ENCODE measurements at regions not wholly inside any gene's neighbourhood (a gene's known extent, or its start where the extent isn't known, plus 50 kb on each side); places are given as distances from the start of the nearest gene placed in this dataset.

DNA sequence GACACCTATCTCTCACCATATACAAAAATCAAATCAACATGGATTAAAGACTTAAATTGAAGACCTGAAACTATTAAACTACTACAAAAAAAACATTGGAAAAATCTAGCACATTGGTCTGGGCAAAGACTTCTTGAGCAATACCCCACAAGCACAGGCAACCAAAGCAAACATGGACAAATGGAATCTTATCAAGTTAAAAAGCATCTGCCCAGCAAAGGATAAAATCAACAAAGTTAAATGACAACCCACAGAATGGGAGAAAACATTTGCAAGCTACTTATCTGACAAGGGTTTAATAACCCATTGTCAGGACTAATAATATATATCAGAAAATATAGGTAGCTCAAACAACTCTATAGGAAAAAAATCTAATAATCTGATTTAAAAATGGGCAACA is 415.6 kb downstream of the KLHL13 start:
- no peak overlapping the region for H3K27ac ChIP-seq (ENCODE audit: low read depth, low read length)
- no peaks in the 10 kb centered on the region for H3K27me3 ChIP-seq (ENCODE audit: control insufficient read depth in 1 of 2, insufficient read depth in 2 of 2, low read length in 2 of 2)

DNA sequence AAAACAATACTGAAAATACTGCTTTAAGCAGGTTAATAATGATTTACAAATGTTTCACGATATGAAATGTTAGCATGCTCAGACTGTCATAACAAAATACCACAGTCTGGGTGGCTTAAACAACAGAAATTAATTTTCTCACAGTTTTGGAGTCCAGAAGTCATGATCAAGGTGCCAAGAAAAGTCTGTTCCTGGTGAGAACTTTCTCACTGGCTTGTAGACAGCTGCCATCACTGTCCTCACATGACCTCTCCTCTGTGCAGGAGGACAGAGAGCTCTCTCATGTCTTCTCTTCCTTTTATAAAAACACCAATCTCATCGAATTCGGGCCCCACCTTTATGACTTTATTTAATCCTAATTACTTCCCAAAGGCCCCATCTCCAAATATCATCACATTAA is 426.7 kb downstream of the KLHL13 start:
- Histone ChIP-seq H3K4me3 (ENCODE audit: low read depth in 1 of 2, low read length in 2 of 2) (no peak overlapping the region), H3K9me3 (ENCODE audit: control insufficient read depth in 1 of 2, low read length in 2 of 2) (no peaks in the 10 kb centered on the region), H3K27me3 (ENCODE audit: control insufficient read depth in 1 of 2, insufficient read depth in 2 of 2, low read length in 2 of 2) (no peaks in the 10 kb centered on the region), H3K4me1 (ENCODE audit: control insufficient read depth in 1 of 2, insufficient read depth in 2 of 2, low read length in 2 of 2) (no peaks in the 10 kb centered on the region), H3K27ac (ENCODE audit: low read depth, low read length) (no peak overlapping the region), H3K9ac (ENCODE audit: low read depth in 1 of 2, low read length in 2 of 2) (no peak overlapping the region), H3K36me3 (ENCODE audit: control insufficient read depth in 1 of 2, insufficient read depth in 2 of 2, low read length in 2 of 2) (no peaks in the 10 kb centered on the region)

More for the DNA sequence above, 415.6 kb downstream of the KLHL13 start:
- Histone ChIP-seq H3K9ac (ENCODE audit: low read depth in 1 of 2, low read length in 2 of 2) (no peak overlapping the region), H3K4me1 (ENCODE audit: control insufficient read depth in 1 of 2, insufficient read depth in 2 of 2, low read length in 2 of 2) (no peaks in the 10 kb centered on the region), H3K4me3 (ENCODE audit: low read depth in 1 of 2, low read length in 2 of 2) (no peak overlapping the region), H3K36me3 (ENCODE audit: control insufficient read depth in 1 of 2, insufficient read depth in 2 of 2, low read length in 2 of 2) (no peaks in the 10 kb centered on the region), H3K9me3 (ENCODE audit: control insufficient read depth in 1 of 2, low read length in 2 of 2) (no peaks in the 10 kb centered on the region)

DNA sequence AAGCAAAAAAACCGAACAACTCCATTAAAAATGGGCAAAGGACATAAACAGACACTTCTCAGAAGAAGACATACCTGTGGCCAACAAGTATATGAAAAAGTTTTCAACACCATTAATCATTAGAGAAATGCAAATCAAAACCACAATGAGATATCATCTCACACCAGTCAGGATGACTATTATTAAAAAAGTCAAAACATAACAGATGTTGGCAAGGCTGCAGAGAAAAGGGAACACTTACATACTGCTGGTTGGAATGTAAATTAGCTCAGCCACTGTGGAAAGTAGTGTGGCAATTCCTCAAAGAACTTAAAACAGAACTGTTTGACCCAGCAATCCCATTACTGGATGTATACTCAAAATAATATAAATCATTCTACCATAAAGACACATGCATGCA is 436.3 kb downstream of the KLHL13 start:
- no peaks in the 10 kb centered on the region for H3K9me3 ChIP-seq (ENCODE audit: control insufficient read depth in 1 of 2, low read length in 2 of 2)
- no peak overlapping the region for H3K27ac ChIP-seq (ENCODE audit: low read depth, low read length)
- no peaks in the 10 kb centered on the region for H3K36me3 ChIP-seq (ENCODE audit: control insufficient read depth in 1 of 2, insufficient read depth in 2 of 2, low read length in 2 of 2)
- no peak overlapping the region for H3K9ac ChIP-seq (ENCODE audit: low read depth in 1 of 2, low read length in 2 of 2)
- H3K27me3 ChIP-seq (ENCODE audit: control insufficient read depth in 1 of 2, insufficient read depth in 2 of 2, low read length in 2 of 2) = no peaks in the 10 kb centered on the region
- H3K4me1 ChIP-seq (ENCODE audit: control insufficient read depth in 1 of 2, insufficient read depth in 2 of 2, low read length in 2 of 2) = no peaks in the 10 kb centered on the region
- H3K4me3 ChIP-seq (ENCODE audit: low read depth in 1 of 2, low read length in 2 of 2) = no peak overlapping the region

DNA sequence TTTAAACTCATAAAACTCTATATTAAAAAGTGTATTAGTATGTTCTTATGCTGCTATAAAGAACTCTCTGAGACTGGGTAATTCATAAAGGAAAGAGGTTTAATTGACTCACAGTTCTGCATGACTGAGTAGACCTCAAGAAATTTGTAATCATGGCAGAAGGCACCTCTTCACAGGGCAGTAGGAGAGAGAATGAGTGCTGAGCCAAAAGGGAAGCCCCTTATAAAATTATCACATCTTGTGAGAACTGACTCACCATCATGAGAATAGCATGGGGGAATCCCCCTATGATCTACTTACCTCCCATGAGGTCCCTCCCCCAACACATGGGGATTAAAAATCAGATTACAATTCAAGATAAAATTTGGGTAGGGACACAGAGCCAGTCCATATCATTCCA is 463.2 kb downstream of the KLHL13 start:
- Histone ChIP-seq H3K4me3 (ENCODE audit: low read depth in 1 of 2, low read length in 2 of 2) (no peak overlapping the region), H3K27me3 (ENCODE audit: control insufficient read depth in 1 of 2, insufficient read depth in 2 of 2, low read length in 2 of 2) (no peaks in the 10 kb centered on the region), H3K9me3 (ENCODE audit: control insufficient read depth in 1 of 2, low read length in 2 of 2) (no peaks in the 10 kb centered on the region), H3K27ac (ENCODE audit: low read depth, low read length) (no peak overlapping the region), H3K9ac (ENCODE audit: low read depth in 1 of 2, low read length in 2 of 2) (no peak overlapping the region), H3K4me1 (ENCODE audit: control insufficient read depth in 1 of 2, insufficient read depth in 2 of 2, low read length in 2 of 2) (no peaks in the 10 kb centered on the region), H3K36me3 (ENCODE audit: control insufficient read depth in 1 of 2, insufficient read depth in 2 of 2, low read length in 2 of 2) (no peaks in the 10 kb centered on the region)

DNA sequence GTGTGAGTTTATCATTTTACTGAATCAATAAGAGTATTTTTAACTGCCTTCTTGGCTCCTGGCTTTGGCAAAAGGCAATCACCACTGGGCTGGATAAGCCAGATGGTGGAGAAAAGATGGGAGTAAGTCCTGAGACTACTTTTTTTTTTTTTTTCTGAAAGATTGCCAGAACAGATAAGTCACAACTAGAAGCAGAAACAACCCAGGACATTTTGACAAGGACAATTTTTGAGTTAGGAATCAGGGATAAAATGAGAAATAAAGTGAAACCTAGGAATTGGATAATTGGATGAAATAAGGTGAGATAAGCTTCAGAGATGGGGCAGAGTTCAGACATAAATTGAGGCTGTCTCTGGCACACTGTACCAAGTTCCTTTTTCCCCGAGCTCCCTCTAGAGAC is 471.0 kb downstream of the KLHL13 start:
- Histone ChIP-seq H3K36me3 (ENCODE audit: control insufficient read depth in 1 of 2, insufficient read depth in 2 of 2, low read length in 2 of 2) (no peaks in the 10 kb centered on the region), H3K9me3 (ENCODE audit: control insufficient read depth in 1 of 2, low read length in 2 of 2) (no peaks in the 10 kb centered on the region), H3K4me3 (ENCODE audit: low read depth in 1 of 2, low read length in 2 of 2) (no peak overlapping the region), H3K27me3 (ENCODE audit: control insufficient read depth in 1 of 2, insufficient read depth in 2 of 2, low read length in 2 of 2) (no peaks in the 10 kb centered on the region), H3K9ac (ENCODE audit: low read depth in 1 of 2, low read length in 2 of 2) (no peak overlapping the region), H3K27ac (ENCODE audit: low read depth, low read length) (no peak overlapping the region), H3K4me1 (ENCODE audit: control insufficient read depth in 1 of 2, insufficient read depth in 2 of 2, low read length in 2 of 2) (no peaks in the 10 kb centered on the region)

DNA sequence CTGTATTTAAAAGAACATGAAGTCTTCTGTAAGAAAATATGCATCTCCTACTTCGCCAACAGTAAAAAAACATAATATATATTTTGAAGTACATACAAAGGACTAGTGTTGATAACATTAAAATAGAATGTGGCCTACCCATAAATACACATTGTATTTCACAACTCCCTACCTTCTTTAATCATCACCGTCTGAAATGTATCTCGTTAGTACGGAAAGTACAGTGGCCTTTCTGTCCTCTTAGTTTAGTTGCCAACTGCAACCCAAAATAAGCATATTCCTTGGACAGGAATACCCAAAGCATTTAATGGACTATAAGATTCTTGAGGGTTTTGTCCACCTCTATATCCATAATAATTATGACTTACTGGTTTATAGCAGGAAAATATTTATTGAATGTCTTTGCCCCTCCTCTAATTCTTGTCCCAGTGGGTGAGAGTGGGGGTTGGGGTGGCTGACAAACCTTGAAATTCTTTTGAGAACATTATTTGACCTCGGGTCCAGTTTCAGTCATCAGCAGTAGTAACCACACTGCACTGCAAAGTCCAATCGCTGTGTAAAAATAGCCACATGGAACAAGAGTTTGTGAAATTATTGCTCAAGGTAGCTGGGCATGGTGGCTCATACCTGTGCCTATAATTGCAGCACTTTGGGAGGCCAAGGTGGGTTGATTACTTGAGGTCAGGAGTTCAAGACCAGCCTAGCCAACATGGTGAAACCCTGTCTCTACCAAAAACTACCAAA is 474.5 kb downstream of the KLHL13 start:
- no peaks in the 10 kb centered on the region for H3K9me3 ChIP-seq (ENCODE audit: control insufficient read depth in 1 of 2, low read length in 2 of 2)
- H3K4me3 ChIP-seq (ENCODE audit: low read depth in 1 of 2, low read length in 2 of 2) = no peak overlapping the region
- no peaks in the 10 kb centered on the region for H3K4me1 ChIP-seq (ENCODE audit: control insufficient read depth in 1 of 2, insufficient read depth in 2 of 2, low read length in 2 of 2)
- no peaks in the 10 kb centered on the region for H3K36me3 ChIP-seq (ENCODE audit: control insufficient read depth in 1 of 2, insufficient read depth in 2 of 2, low read length in 2 of 2)
- no peak overlapping the region for H3K27ac ChIP-seq (ENCODE audit: low read depth, low read length)
- H3K27me3 ChIP-seq (ENCODE audit: control insufficient read depth in 1 of 2, insufficient read depth in 2 of 2, low read length in 2 of 2) = no peaks in the 10 kb centered on the region
- no peak overlapping the region for H3K9ac ChIP-seq (ENCODE audit: low read depth in 1 of 2, low read length in 2 of 2)

DNA sequence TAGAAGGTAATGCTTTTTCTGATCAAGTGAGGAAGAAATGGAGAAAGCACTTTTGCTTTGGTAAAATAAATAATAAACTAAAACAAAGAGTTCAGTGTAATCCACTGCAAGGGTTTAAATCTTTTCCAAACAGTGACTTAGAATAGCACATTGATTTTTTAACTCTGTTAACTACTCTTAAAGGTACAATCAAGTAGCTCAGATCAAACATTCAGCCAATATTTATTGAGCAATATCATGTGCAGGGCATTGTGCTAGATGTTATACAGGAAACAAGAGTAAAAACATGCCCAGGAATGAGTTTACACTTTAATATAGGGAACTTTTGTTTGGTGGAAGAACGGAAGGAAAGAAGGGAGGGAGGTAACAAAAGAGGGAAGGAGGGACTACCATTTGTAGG is 479.8 kb downstream of the KLHL13 start:
- H3K4me1 ChIP-seq (ENCODE audit: control insufficient read depth in 1 of 2, insufficient read depth in 2 of 2, low read length in 2 of 2) = no peaks in the 10 kb centered on the region
- H3K9me3 ChIP-seq (ENCODE audit: control insufficient read depth in 1 of 2, low read length in 2 of 2) = no peaks in the 10 kb centered on the region
- H3K27ac ChIP-seq (ENCODE audit: low read depth, low read length) = no peak overlapping the region
- H3K36me3 ChIP-seq (ENCODE audit: control insufficient read depth in 1 of 2, insufficient read depth in 2 of 2, low read length in 2 of 2) = no peaks in the 10 kb centered on the region
- H3K27me3 ChIP-seq (ENCODE audit: control insufficient read depth in 1 of 2, insufficient read depth in 2 of 2, low read length in 2 of 2) = no peaks in the 10 kb centered on the region
- H3K9ac ChIP-seq (ENCODE audit: low read depth in 1 of 2, low read length in 2 of 2) = no peak overlapping the region
- no peak overlapping the region for H3K4me3 ChIP-seq (ENCODE audit: low read depth in 1 of 2, low read length in 2 of 2)

DNA sequence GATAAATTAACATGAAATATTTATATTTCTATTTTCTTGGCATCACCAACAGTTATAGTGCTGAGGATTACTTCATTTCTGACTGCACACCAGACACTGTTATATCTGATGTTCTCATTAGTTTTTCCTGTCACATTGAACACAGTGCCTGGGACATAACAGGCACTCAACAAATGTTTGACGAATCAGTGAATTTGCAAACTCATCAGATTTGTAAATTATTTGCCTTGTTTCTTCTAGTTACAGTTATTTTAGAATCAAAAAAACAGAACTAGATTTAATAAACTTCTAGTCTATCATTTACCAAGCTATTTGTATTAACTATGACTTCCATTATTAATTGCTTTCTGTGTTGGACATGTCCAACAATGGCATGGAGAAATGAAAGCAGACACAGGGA is 483.3 kb downstream of the KLHL13 start:
- Histone ChIP-seq H3K4me1 (ENCODE audit: control insufficient read depth in 1 of 2, insufficient read depth in 2 of 2, low read length in 2 of 2) (no peaks in the 10 kb centered on the region), H3K4me3 (ENCODE audit: low read depth in 1 of 2, low read length in 2 of 2) (no peak overlapping the region), H3K9ac (ENCODE audit: low read depth in 1 of 2, low read length in 2 of 2) (no peak overlapping the region), H3K36me3 (ENCODE audit: control insufficient read depth in 1 of 2, insufficient read depth in 2 of 2, low read length in 2 of 2) (no peaks in the 10 kb centered on the region), H3K9me3 (ENCODE audit: control insufficient read depth in 1 of 2, low read length in 2 of 2) (no peaks in the 10 kb centered on the region), H3K27me3 (ENCODE audit: control insufficient read depth in 1 of 2, insufficient read depth in 2 of 2, low read length in 2 of 2) (no peaks in the 10 kb centered on the region), H3K27ac (ENCODE audit: low read depth, low read length) (no peak overlapping the region)

DNA sequence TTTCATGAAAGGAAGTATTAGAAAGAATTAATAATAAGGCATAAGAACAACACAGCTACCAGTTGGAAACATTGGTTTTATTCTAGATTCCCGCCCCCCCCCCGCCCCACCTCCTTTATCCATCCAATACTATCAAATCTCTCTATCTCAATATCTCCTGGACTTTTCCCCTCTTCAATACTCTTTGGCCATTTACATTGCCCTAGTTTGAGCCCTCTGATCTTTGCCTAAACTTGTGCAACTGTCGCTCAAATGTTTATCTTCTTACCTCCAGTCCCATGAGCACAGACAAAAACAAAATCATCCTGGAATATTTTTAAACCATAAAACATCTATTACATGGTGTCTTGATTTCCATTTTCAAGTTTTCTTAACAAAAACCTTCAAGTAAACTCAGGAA is 488.2 kb downstream of the KLHL13 start:
- Histone ChIP-seq H3K27me3 (ENCODE audit: control insufficient read depth in 1 of 2, insufficient read depth in 2 of 2, low read length in 2 of 2) (no peaks in the 10 kb centered on the region), H3K4me1 (ENCODE audit: control insufficient read depth in 1 of 2, insufficient read depth in 2 of 2, low read length in 2 of 2) (no peaks in the 10 kb centered on the region), H3K36me3 (ENCODE audit: control insufficient read depth in 1 of 2, insufficient read depth in 2 of 2, low read length in 2 of 2) (no peaks in the 10 kb centered on the region), H3K4me3 (ENCODE audit: low read depth in 1 of 2, low read length in 2 of 2) (no peak overlapping the region), H3K9me3 (ENCODE audit: control insufficient read depth in 1 of 2, low read length in 2 of 2) (no peaks in the 10 kb centered on the region), H3K9ac (ENCODE audit: low read depth in 1 of 2, low read length in 2 of 2) (no peak overlapping the region), H3K27ac (ENCODE audit: low read depth, low read length) (no peak overlapping the region)

DNA sequence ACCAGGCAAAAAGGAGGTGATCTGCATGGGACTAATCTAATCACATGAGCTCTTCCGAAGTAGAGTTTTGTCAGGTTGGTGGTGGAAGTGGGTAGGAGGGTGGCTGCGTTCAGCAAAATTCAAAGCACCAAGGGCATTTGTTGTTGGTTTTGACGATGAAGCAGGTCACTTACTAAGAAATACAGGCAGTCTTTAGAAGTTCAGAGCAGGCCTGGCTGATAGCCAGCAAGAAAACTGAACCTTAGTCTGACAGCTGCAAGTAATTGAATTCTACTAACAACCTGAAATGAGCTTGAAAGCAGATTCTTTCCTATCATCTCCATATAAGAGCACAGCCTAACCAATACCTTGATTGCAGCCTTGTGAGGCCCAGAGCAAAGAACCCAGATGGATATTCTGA is 505.8 kb downstream of the KLHL13 start:
- no peak overlapping the region for H3K27ac ChIP-seq (ENCODE audit: low read depth, low read length)

DNA sequence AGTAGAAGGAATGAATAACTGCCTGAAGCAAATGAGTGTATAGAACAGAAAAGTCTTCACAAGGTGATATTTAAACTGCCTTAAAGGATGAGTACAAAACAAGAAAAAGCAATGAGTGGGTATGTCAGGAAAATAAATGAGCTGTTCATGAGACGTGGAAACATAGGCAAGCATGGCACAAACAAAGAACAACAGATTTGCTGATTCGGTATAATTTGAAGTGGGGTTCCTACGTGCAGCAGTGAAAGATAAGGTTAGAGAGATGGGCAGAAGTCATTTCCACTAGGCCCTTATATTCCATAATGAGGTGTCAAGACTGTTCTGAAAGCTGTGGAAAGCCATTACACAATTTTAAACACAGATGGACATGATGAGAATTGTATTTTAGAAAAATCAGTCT is 506.6 kb downstream of the KLHL13 start:
- H3K9me3 ChIP-seq (ENCODE audit: control insufficient read depth in 1 of 2, low read length in 2 of 2) = no peaks in the 10 kb centered on the region
- H3K4me1 ChIP-seq (ENCODE audit: control insufficient read depth in 1 of 2, insufficient read depth in 2 of 2, low read length in 2 of 2) = no peaks in the 10 kb centered on the region
- H3K27me3 ChIP-seq (ENCODE audit: control insufficient read depth in 1 of 2, insufficient read depth in 2 of 2, low read length in 2 of 2) = no peaks in the 10 kb centered on the region
- H3K27ac ChIP-seq (ENCODE audit: low read depth, low read length) = no peak overlapping the region
- H3K4me3 ChIP-seq (ENCODE audit: low read depth in 1 of 2, low read length in 2 of 2) = no peak overlapping the region
- H3K36me3 ChIP-seq (ENCODE audit: control insufficient read depth in 1 of 2, insufficient read depth in 2 of 2, low read length in 2 of 2) = no peaks in the 10 kb centered on the region
- H3K9ac ChIP-seq (ENCODE audit: low read depth in 1 of 2, low read length in 2 of 2) = no peak overlapping the region

More for the DNA sequence above, 505.8 kb downstream of the KLHL13 start:
- H3K4me3 ChIP-seq (ENCODE audit: low read depth in 1 of 2, low read length in 2 of 2) = no peak overlapping the region
- no peaks in the 10 kb centered on the region for H3K9me3 ChIP-seq (ENCODE audit: control insufficient read depth in 1 of 2, low read length in 2 of 2)
- no peaks in the 10 kb centered on the region for H3K4me1 ChIP-seq (ENCODE audit: control insufficient read depth in 1 of 2, insufficient read depth in 2 of 2, low read length in 2 of 2)
- no peaks in the 10 kb centered on the region for H3K27me3 ChIP-seq (ENCODE audit: control insufficient read depth in 1 of 2, insufficient read depth in 2 of 2, low read length in 2 of 2)
- H3K9ac ChIP-seq (ENCODE audit: low read depth in 1 of 2, low read length in 2 of 2) = no peak overlapping the region
- no peaks in the 10 kb centered on the region for H3K36me3 ChIP-seq (ENCODE audit: control insufficient read depth in 1 of 2, insufficient read depth in 2 of 2, low read length in 2 of 2)

All from duodenal mucosa (tissue), 2 donors.